ENCODE measurements at regions not wholly inside any gene's neighbourhood (a gene's known extent, or its start where the extent isn't known, plus 50 kb on each side); places are given as distances from the start of the nearest gene placed in this dataset.

DNA sequence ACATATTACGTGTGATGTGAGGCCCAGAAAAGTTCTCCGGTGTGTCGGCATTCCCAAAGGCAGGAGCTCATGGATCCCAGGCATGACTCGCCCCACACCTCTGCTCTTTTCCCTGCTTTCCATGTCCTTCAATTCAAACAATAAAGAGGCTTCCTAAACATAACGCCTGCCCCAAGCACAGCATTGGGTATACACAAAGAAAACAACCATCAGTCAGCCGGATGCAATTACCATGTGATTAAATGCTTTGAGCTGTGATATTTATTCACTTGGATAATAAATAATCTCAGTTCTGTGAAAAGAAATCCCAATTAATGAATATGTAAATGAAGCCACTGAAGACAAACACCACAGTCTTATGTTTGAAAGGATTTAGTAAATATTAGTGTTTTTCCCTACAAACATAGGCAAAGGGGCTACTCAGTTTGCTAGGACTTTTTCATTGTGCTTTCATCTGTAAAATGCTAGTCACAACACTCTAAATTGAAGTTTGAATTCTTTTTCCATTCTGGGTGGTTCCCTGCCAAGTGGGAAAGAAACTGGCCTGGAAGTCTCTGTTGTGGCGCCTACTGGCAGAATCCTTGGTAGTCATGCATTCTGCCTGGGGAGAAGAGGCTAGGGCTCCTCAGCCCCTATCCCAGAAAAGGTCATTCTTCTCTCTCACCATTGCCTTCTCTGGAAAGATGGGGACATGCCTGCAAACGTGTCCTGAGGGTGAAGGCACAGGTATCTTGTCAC is 144.7 kb downstream of the COL6A3 start:
- 78% methylated on average over 8 of the region's 8 CpGs for whole genome bisulfite sequencing (ENCODE audit: missing lambda C conversion rate)
- H3K27ac ChIP-seq: no peak overlapping the region
- ATAC-seq (no peak), DNase-seq (ENCODE audit: low read depth in 1 of 2, low spot score in 1 of 2) (no peak), FAIRE-seq (no peak)
- ChIA-PET CTCF (interaction anchor here (0.6 to 1.6 kb wide), 3 partner anchors 11 to 16 kb away, joined by 3 to 12 read pairs (median 4); no protein-coding TSS in a partner anchor), POLR2A (no interaction called here)
- no peaks in the 10 kb centered on the region for H3K9me3 ChIP-seq
- H3K4me1 ChIP-seq: peaks cover 8% of the 10 kb centered on the region; the same call in 2 of the 3 replicates
- no peak for TF ChIP-seq EP300 (IDR thresholded peaks at IDR 0.05)
- no peak for TF ChIP-seq FOSB (CRISPR knock-in tag; IDR thresholded peaks at IDR 0.05)
- no peak overlapping the region for H3K4me2 ChIP-seq
- no peak overlapping the region for H3K4me3 ChIP-seq

GRCh38 chr2:237270520-237270919 is 143.4 kb downstream of the COL6A3 start:
- FAIRE-seq (no peak), DNase-seq (ENCODE audit: low read depth in 1 of 2, low spot score in 1 of 2) (no peak), ATAC-seq (no peak)
- no peaks in the 10 kb centered on the region for H3K4me1 ChIP-seq
- WGBS (ENCODE audit: missing lambda C conversion rate): 62% methylated on average over 3 of the region's 3 CpGs
- no peak for TF ChIP-seq RCOR1 (IDR thresholded peaks at IDR 0.05; ENCODE audit: low read depth, low read length)
- no peak for TF ChIP-seq JUNB (IDR thresholded peaks at IDR 0.05)
- TF ChIP-seq KDM5A (IDR thresholded peaks at IDR 0.05): no peak
- peak; percentile 32 for TF ChIP-seq MAFK (IDR thresholded peaks at IDR 0.05; ENCODE audit: partially characterized antibody)
- TF ChIP-seq SREBF2 (IDR thresholded peaks at IDR 0.05): no peak
- CTCF ChIA-PET: interaction anchor here (0.7 to 1.6 kb wide), 4 partner anchors 11 to 24 kb away, joined by 3 to 4 read pairs (median 4); no protein-coding TSS in a partner anchor
- no peaks in the 10 kb centered on the region for H3K9me3 ChIP-seq
- POLR2A ChIA-PET: no interaction called here
- H3K27ac ChIP-seq: peak overlapping the region in 1 of 2 experiments; percentile 15; a peak in 1 of 6 replicates
- H3K4me2 ChIP-seq: no peak overlapping the region
- H3K4me3 ChIP-seq: no peak overlapping the region

DNA sequence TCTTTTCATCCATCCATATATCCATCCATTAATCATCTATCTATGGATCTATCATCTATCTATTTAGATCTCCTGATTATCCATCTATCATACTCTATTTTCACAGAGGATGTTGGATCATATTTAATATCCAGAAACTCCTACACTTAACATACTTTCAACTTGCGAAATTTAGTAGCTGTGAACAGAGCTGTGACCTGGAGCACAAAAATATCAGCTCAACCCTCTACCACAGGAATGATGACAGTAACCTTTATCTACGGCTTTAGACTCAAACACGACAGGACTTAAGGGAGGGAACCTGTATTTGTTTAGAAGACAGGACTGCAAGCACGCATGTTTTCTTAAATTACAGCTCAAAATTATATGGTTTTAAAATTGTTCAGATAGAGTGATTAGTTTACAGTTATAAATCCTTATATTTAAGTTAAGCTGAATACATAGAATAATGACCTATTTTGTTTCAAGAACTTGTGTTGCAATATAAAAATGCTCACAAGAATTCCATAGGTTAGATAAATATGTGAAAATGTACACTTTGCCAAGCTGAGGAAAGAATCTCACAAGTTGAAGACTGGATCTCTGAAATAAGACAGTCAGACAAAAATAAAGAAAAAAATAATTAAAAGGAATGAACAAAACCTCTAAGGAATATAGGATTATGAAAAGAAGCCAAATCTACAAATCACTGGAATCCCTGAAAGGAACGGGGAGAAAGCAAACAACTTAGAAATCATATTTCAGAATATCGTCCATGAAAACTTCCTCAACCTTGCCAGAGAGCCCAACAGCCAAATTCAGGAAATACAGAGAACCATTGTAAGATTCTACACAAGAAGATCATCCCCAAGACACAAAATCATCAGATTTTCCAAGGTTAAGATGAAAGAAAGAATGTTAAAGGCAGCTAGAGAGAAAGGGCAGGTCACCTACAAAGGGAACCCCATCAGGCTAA is 142.0 kb downstream of the COL6A3 start:
- ChIA-PET CTCF (interaction anchor here (1.6 kb wide), 1 partner anchor 13 kb away, joined by 4 read pairs; no protein-coding TSS in a partner anchor), POLR2A (no interaction called here)
- TF ChIP-seq HOXA7 (CRISPR knock-in tag; IDR thresholded peaks at IDR 0.05) (no peak), GATA3 (IDR thresholded peaks at IDR 0.05; ENCODE audit: borderline replicate concordance) (no peak), JUN (IDR thresholded peaks at IDR 0.05) (no peak), RARB (CRISPR knock-in tag; IDR thresholded peaks at IDR 0.05) (no peak), ZC3H11A (IDR thresholded peaks at IDR 0.05) (no peak), RCOR1 (IDR thresholded peaks at IDR 0.05; ENCODE audit: low read depth, low read length) (no peak), RFX5 (IDR thresholded peaks at IDR 0.05) (no peak), BHLHE40 (IDR thresholded peaks at IDR 0.05; ENCODE audit: low read depth, low read length) (no peak), SREBF2 (IDR thresholded peaks at IDR 0.05) (no peak), ESRRA (IDR thresholded peaks at IDR 0.05; ENCODE audit: borderline replicate concordance, low read length) (no peak)
- no peaks in the 10 kb centered on the region for H3K4me1 ChIP-seq
- no peak overlapping the region for H3K4me3 ChIP-seq
- FAIRE-seq: no peak
- WGBS (ENCODE audit: missing lambda C conversion rate): 74% methylated on average over 6 of the region's 6 CpGs
- ATAC-seq: no peak
- no peak overlapping the region for H3K4me2 ChIP-seq
- no peak overlapping the region for H3K27ac ChIP-seq
- no peaks in the 10 kb centered on the region for H3K9me3 ChIP-seq
- DNase-seq (ENCODE audit: low read depth in 1 of 2, low spot score in 1 of 2): no peak

Measured in A549 (cell line).